ENCODE measurements at regions not wholly inside any gene's neighbourhood (a gene's known extent, or its start where the extent isn't known, plus 50 kb on each side); places are given as distances from the start of the nearest gene placed in this dataset.
A peak's percentile ranks its signal among the peaks of the same experiment; 100 is the strongest.

DNA sequence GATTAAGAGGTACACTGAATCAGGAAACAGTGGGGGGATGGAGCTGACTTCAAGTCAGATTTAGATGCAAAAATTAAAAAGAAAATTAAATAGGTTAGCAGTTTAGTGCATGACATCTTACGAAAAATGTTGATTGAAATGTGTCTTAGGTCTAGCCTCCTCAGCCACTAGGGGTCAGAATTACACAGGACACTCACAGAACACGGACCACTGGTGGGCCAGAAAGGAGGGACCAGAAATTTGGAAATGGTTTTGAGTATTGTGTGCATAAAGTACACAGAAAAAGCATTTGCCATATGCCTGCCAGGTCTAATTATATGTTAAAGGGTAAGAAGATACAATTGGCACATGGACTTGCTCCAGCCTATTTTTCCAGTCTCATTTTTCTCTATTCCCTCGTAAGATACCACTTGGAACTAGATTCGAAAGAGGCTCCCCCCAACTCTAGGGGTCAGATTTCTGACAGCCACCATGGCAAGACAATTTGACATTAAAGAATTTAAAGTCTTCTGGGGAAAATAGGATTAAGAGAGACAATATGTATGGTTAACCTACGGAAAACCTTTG lies 550.2 kb upstream of the SETBP1 start:
- no CpG with 5 or more reads among the region's 5 CpGs for WGBS (ENCODE audit: extremely low coverage, insufficient coverage, insufficient read length)
- Histone ChIP-seq H3K9ac (ENCODE audit: low read length) (no peak overlapping the region), H3K4me2 (ENCODE audit: low read length) (no peak overlapping the region)

DNA sequence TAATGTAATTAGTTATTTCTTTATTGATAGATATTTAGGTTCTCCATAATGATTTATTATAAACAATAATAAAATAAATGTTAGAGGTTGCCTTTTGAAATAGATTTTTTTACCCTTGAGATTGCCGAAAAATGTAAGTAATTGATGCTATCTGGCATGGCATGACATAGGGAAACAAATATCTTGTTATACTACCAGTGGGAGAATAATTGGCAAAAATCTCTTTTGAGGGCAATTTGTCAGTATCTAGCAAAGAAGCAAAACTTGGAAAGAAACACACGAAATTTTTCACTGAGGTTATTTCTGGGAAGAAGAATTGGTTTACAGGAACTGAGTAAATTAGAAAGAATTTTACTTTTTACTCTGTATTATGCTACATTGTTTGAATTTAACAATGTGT lies 547.2 kb upstream of the SETBP1 start:
- Histone ChIP-seq H2BK120ac (ENCODE audit: insufficient read depth, low read length, poor library complexity) (no peak overlapping the region), H2AK5ac (ENCODE audit: low read length) (no peak overlapping the region), H3K27me3 (ENCODE audit: insufficient read depth, low read length) (no peaks in the 10 kb centered on the region), H3K4me2 (ENCODE audit: low read length) (no peak overlapping the region), H3K9ac (ENCODE audit: low read length) (no peak overlapping the region), H2AFZ (ENCODE audit: insufficient read depth, low read length, poor library complexity) (no peak overlapping the region), H3K4ac (ENCODE audit: low read depth, low read length) (no peak overlapping the region), H3K27ac (ENCODE audit: low read depth, low read length) (no peak overlapping the region), H3K79me2 (ENCODE audit: control insufficient read depth, insufficient read depth, low read length, poor library complexity) (no peaks in the 10 kb centered on the region), H3K23ac (ENCODE audit: low read length) (no peak overlapping the region), H4K8ac (ENCODE audit: low read depth, low read length) (no peak overlapping the region), H4K91ac (ENCODE audit: low read depth, low read length) (no peak overlapping the region), H2BK5ac (ENCODE audit: low read depth, low read length, poor library complexity) (no peak overlapping the region), H2BK12ac (ENCODE audit: low read length) (no peak overlapping the region), H3K14ac (ENCODE audit: low read length) (no peak overlapping the region), H3K9me3 (ENCODE audit: insufficient read depth, low read depth, low read length) (no peaks in the 10 kb centered on the region), H3K79me1 (ENCODE audit: low read length) (no peaks in the 10 kb centered on the region), H3K36me3 (ENCODE audit: control insufficient read depth in 1 of 2, insufficient read depth in 2 of 2, low read length in 2 of 2) (no peaks in the 10 kb centered on the region), H3K18ac (ENCODE audit: low read length) (no peak overlapping the region), H4K12ac (ENCODE audit: low read depth, low read length) (no peak overlapping the region), H3K4me1 (ENCODE audit: control insufficient read depth in 1 of 2, insufficient read depth in 2 of 2, low read length in 2 of 2) (no peaks in the 10 kb centered on the region), H3K4me3 (ENCODE audit: low read depth, low read length) (no peak overlapping the region)
- DNase-seq = peak in 1 of 2 donors; percentile 55
- WGBS (ENCODE audit: extremely low coverage, insufficient coverage, insufficient read length) = no CpG with 5 or more reads among the region's 2 CpGs

More for the DNA sequence above, 550.2 kb upstream of the SETBP1 start:
- Histone ChIP-seq H4K91ac (ENCODE audit: low read depth, low read length) (no peak overlapping the region), H4K12ac (ENCODE audit: low read depth, low read length) (no peak overlapping the region), H4K8ac (ENCODE audit: low read depth, low read length) (no peak overlapping the region), H2AK5ac (ENCODE audit: low read length) (no peak overlapping the region), H3K27ac (ENCODE audit: low read depth, low read length) (no peak overlapping the region), H3K14ac (ENCODE audit: low read length) (no peak overlapping the region), H3K4ac (ENCODE audit: low read depth, low read length) (no peak overlapping the region), H3K79me2 (ENCODE audit: control insufficient read depth, insufficient read depth, low read length, poor library complexity) (no peaks in the 10 kb centered on the region), H3K18ac (ENCODE audit: low read length) (no peak overlapping the region), H3K4me1 (ENCODE audit: control insufficient read depth in 1 of 2, insufficient read depth in 2 of 2, low read length in 2 of 2) (no peaks in the 10 kb centered on the region), H3K36me3 (ENCODE audit: control insufficient read depth in 1 of 2, insufficient read depth in 2 of 2, low read length in 2 of 2) (no peaks in the 10 kb centered on the region), H2BK5ac (ENCODE audit: low read depth, low read length, poor library complexity) (no peak overlapping the region), H3K27me3 (ENCODE audit: insufficient read depth, low read length) (no peaks in the 10 kb centered on the region), H2BK12ac (ENCODE audit: low read length) (no peak overlapping the region), H2BK120ac (ENCODE audit: insufficient read depth, low read length, poor library complexity) (no peak overlapping the region), H3K23ac (ENCODE audit: low read length) (no peak overlapping the region), H3K4me3 (ENCODE audit: low read depth, low read length) (no peak overlapping the region), H3K79me1 (ENCODE audit: low read length) (no peaks in the 10 kb centered on the region), H3K9me3 (ENCODE audit: insufficient read depth, low read depth, low read length) (no peaks in the 10 kb centered on the region), H2AFZ (ENCODE audit: insufficient read depth, low read length, poor library complexity) (no peak overlapping the region)
- DNase-seq = peak; percentile 3 to 64

DNA sequence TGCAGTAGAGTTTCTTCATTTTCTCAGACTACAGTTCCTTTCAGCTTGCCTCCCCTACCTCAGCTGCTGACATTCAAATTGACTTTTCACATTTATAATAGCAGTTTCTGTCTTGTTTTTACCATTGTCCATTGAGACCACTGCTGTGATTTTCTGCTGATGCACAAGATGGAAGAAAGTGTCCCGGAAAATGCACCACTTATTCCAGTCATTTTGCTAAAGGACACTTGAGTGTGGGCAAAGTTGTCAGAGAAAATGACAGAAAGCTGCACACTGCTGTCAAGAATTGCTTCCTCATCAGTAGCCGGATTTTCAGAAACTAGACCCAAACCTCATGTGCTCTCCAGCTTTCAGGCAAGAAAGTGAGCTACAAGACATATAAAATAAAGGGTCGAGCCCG lies 546.2 kb upstream of the SETBP1 start:
- no peak overlapping the region for H3K4me2 ChIP-seq (ENCODE audit: low read length)
- H2BK5ac ChIP-seq (ENCODE audit: low read depth, low read length, poor library complexity) = no peak overlapping the region
- H3K79me2 ChIP-seq (ENCODE audit: control insufficient read depth, insufficient read depth, low read length, poor library complexity) = no peaks in the 10 kb centered on the region
- H3K9me3 ChIP-seq (ENCODE audit: insufficient read depth, low read depth, low read length) = no peaks in the 10 kb centered on the region
- H3K23ac ChIP-seq (ENCODE audit: low read length) = no peak overlapping the region
- WGBS (ENCODE audit: extremely low coverage, insufficient coverage, insufficient read length) = no CpG with 5 or more reads among the region's 4 CpGs
- H3K4me3 ChIP-seq (ENCODE audit: low read depth, low read length) = no peak overlapping the region
- no peak overlapping the region for H3K27ac ChIP-seq (ENCODE audit: low read depth, low read length)
- H3K14ac ChIP-seq (ENCODE audit: low read length) = no peak overlapping the region
- no peak overlapping the region for H3K18ac ChIP-seq (ENCODE audit: low read length)
- no peaks in the 10 kb centered on the region for H3K79me1 ChIP-seq (ENCODE audit: low read length)
- no peaks in the 10 kb centered on the region for H3K27me3 ChIP-seq (ENCODE audit: insufficient read depth, low read length)
- no peak overlapping the region for H4K12ac ChIP-seq (ENCODE audit: low read depth, low read length)
- no peak overlapping the region for H4K8ac ChIP-seq (ENCODE audit: low read depth, low read length)
- no peak overlapping the region for H3K4ac ChIP-seq (ENCODE audit: low read depth, low read length)
- H4K91ac ChIP-seq (ENCODE audit: low read depth, low read length) = no peak overlapping the region
- no peak overlapping the region for H2BK12ac ChIP-seq (ENCODE audit: low read length)
- H2AK5ac ChIP-seq (ENCODE audit: low read length) = no peak overlapping the region
- DNase-seq = no peak
- no peaks in the 10 kb centered on the region for H3K36me3 ChIP-seq (ENCODE audit: control insufficient read depth in 1 of 2, insufficient read depth in 2 of 2, low read length in 2 of 2)
- no peak overlapping the region for H2AFZ ChIP-seq (ENCODE audit: insufficient read depth, low read length, poor library complexity)
- H3K9ac ChIP-seq (ENCODE audit: low read length) = no peak overlapping the region
- H3K4me1 ChIP-seq (ENCODE audit: control insufficient read depth in 1 of 2, insufficient read depth in 2 of 2, low read length in 2 of 2) = no peaks in the 10 kb centered on the region
- no peak overlapping the region for H2BK120ac ChIP-seq (ENCODE audit: insufficient read depth, low read length, poor library complexity)

DNA sequence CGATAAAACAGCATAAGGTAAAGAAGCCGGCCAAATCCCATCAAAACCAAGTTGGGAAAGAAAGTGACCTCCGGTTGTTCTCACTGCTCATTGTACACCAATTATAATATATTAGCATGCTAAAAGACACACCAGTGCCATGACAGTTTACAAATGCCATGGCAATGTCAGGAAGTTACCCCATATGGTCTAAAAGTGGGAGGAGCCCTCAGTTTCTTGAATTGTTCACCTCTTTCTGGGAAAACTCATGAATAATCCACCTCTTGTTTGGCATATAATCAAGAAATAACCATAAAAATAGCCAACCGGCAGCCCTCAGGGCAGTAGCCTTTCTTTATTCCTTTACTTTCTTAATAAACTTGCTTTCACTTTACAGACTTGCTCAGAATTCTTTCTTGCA lies 544.9 kb upstream of the SETBP1 start:
- no peak for DNase-seq
- Histone ChIP-seq H3K23ac (ENCODE audit: low read length) (no peak overlapping the region), H2AFZ (ENCODE audit: insufficient read depth, low read length, poor library complexity) (no peak overlapping the region), H3K18ac (ENCODE audit: low read length) (no peak overlapping the region), H3K4me2 (ENCODE audit: low read length) (no peak overlapping the region), H3K79me2 (ENCODE audit: control insufficient read depth, insufficient read depth, low read length, poor library complexity) (no peaks in the 10 kb centered on the region), H3K4ac (ENCODE audit: low read depth, low read length) (no peak overlapping the region), H3K27ac (ENCODE audit: low read depth, low read length) (no peak overlapping the region), H3K36me3 (ENCODE audit: control insufficient read depth in 1 of 2, insufficient read depth in 2 of 2, low read length in 2 of 2) (no peaks in the 10 kb centered on the region), H3K79me1 (ENCODE audit: low read length) (no peaks in the 10 kb centered on the region), H3K14ac (ENCODE audit: low read length) (no peak overlapping the region), H3K9ac (ENCODE audit: low read length) (no peak overlapping the region), H4K12ac (ENCODE audit: low read depth, low read length) (no peak overlapping the region), H2BK120ac (ENCODE audit: insufficient read depth, low read length, poor library complexity) (no peak overlapping the region), H4K8ac (ENCODE audit: low read depth, low read length) (no peak overlapping the region), H2BK12ac (ENCODE audit: low read length) (no peak overlapping the region), H3K4me1 (ENCODE audit: control insufficient read depth in 1 of 2, insufficient read depth in 2 of 2, low read length in 2 of 2) (no peaks in the 10 kb centered on the region), H2AK5ac (ENCODE audit: low read length) (no peak overlapping the region), H4K91ac (ENCODE audit: low read depth, low read length) (no peak overlapping the region), H3K27me3 (ENCODE audit: insufficient read depth, low read length) (no peaks in the 10 kb centered on the region), H3K4me3 (ENCODE audit: low read depth, low read length) (no peak overlapping the region), H3K9me3 (ENCODE audit: insufficient read depth, low read depth, low read length) (no peaks in the 10 kb centered on the region), H2BK5ac (ENCODE audit: low read depth, low read length, poor library complexity) (no peak overlapping the region)
- no CpG with 5 or more reads among the region's 4 CpGs for WGBS (ENCODE audit: extremely low coverage, insufficient coverage, insufficient read length)

Data from trophoblast cell (in vitro differentiated cells and primary cell).